H1 (cell line): ENCODE measurements at regions not wholly inside any gene's neighbourhood (a gene's known extent, or its start where the extent isn't known, plus 50 kb on each side); places are given as distances from the start of the nearest gene placed in this dataset.

Experiments used
- CEBPB ChIP-seq: IDR thresholded peaks from 2 replicates; pipeline ENCODE4 v1.6.1; 2012; ENCODE audit warnings: low read depth, low read length
- MAFK ChIP-seq: IDR thresholded peaks from 2 replicates; pipeline ENCODE4 v1.6.1; 2012; ENCODE audit warnings: low read depth, mild to moderate bottlenecking, improper control_type of control experiment, low read length
- RFX5 ChIP-seq: IDR thresholded peaks from 2 replicates; pipeline ENCODE4 v1.6.1; 2011; ENCODE audit warnings: low read depth, low read length, improper control_type of control experiment, borderline replicate concordance
- SP2 ChIP-seq: IDR thresholded peaks from 2 replicates; pipeline ENCODE4 v1.6.1; 2012; ENCODE audit warnings: mild to moderate bottlenecking, low read length, inconsistent platforms
- SRF ChIP-seq: IDR thresholded peaks from 2 replicates; pipeline ENCODE4 v1.6.1; 2011; ENCODE audit warnings: mild to moderate bottlenecking, low read depth, low read length, moderate library complexity
- TAF1 ChIP-seq: IDR thresholded peaks from 2 replicates; pipeline ENCODE4 v1.6.1; 2011; ENCODE audit warnings: mild to moderate bottlenecking, low read depth, low read length
- TBP ChIP-seq: IDR thresholded peaks from 2 replicates; pipeline ENCODE4 v1.6.1; 2011; ENCODE audit warnings: low read depth, low read length, improper control_type of control experiment
- TF ChIP-seq, protein P1 (sequence below): IDR thresholded peaks from 2 replicates; pipeline ENCODE4 v1.6.1; 2012; ENCODE audit warnings: inconsistent platforms

DNA sequence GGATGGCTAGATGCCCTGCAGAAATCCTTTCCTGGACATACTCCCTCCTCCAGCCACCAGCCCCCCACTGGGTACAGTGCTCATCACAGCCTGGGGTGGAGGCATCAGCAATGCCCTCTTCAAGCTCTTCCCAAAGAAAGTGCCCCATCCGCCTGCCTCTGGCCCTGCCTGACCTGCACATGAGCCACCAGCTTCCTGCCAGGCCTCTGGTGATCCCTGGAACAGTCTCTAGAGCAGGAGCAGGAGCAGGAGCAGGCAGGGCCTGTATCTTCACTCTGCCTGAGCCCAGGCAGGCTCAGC, 54.1 kb upstream of the CAB39 start (continued):
- TF ChIP-seq SRF (no peak), CEBPB (no peak), RFX5 (no peak), MAFK (no peak), TBP (no peak), TAF1 (no peak), SP2 (no peak)
- TF ChIP-seq, protein P1, sequence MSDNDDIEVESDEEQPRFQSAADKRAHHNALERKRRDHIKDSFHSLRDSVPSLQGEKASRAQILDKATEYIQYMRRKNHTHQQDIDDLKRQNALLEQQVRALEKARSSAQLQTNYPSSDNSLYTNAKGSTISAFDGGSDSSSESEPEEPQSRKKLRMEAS = no peak
- TF ChIP-seq, all 59 proteins: peak for 0
